H1 (cell line): ENCODE measurements at regions not wholly inside any gene's neighbourhood (a gene's known extent, or its start where the extent isn't known, plus 50 kb on each side); places are given as distances from the start of the nearest gene placed in this dataset.

ENCODE experiments used
- SP1 ChIP-seq: IDR thresholded peaks from 2 replicates; pipeline ENCODE4 v1.6.1; 2011; ENCODE audit warnings: low read depth, low read length

GRCh38 chr7:39832519-39833085, 117.5 kb upstream of the CDK13 start (continued):
- TF ChIP-seq SP1, result no peak
